ENCODE measurements at regions not wholly inside any gene's neighbourhood (a gene's known extent, or its start where the extent isn't known, plus 50 kb on each side); places are given as distances from the start of the nearest gene placed in this dataset.

DNA sequence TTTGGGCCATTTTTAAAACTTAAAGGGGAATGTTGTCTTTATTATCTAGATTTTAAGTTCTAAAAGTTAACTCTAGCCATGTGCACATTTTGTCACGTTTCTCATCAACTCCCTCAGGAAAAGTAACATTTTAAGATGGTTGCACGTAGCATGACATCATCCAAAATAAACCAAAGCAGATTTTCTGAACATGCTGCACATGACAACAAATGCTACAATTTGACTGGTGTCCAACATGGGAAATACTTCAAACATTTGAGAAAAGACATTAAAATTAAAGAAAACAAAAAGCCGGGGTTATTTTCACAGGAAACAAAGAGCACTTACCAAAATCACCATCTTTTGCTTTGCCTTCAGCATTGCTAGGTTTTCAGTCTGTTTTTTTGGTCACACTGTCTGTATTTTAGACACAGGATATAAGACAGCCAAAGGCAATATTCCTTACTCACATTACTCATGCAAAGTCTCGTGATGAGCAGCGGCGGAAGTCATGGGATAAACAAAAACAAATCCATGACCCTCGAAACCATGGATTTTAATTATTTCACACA lies 51.3 kb upstream of the RND3 start:
- no peak for DNase-seq (ENCODE audit: low spot score)
- Histone ChIP-seq H3K27me3 (no peaks in the 10 kb centered on the region), H3K9ac (no peak overlapping the region), H2AFZ (replicated peaks) (no peak overlapping the region), H3K36me3 (no peaks in the 10 kb centered on the region), H3K4me1 (no peaks in the 10 kb centered on the region), H3F3A (ENCODE audit: low read depth) (no peaks in the 10 kb centered on the region), H3K79me2 (ENCODE audit: low read depth) (no peaks in the 10 kb centered on the region), H3K4me2 (no peak overlapping the region), H3K9me3 (ENCODE audit: low read depth) (no peaks in the 10 kb centered on the region), H4K20me1 (ENCODE audit: low read depth) (no peaks in the 10 kb centered on the region), H3K27ac (no peak overlapping the region), H3K4me3 (no peak overlapping the region)
- Mint-ChIP-seq H3K9me3 (peaks cover 29% of the 10 kb centered on the region), H3K4me1 (no peaks in the 10 kb centered on the region), H3K27ac (no peak overlapping the region), H3K36me3 (no peaks in the 10 kb centered on the region), H3K4me3 (no peak overlapping the region), H3K27me3 (ENCODE audit: insufficient read depth, low read depth) (no peaks in the 10 kb centered on the region)
- TF ChIP-seq EZH2 (IDR thresholded peaks at IDR 0.05): no peak
- TF ChIP-seq EZH2phosphoT487 (IDR thresholded peaks at IDR 0.05): no peak
- TF ChIP-seq, protein P1, sequence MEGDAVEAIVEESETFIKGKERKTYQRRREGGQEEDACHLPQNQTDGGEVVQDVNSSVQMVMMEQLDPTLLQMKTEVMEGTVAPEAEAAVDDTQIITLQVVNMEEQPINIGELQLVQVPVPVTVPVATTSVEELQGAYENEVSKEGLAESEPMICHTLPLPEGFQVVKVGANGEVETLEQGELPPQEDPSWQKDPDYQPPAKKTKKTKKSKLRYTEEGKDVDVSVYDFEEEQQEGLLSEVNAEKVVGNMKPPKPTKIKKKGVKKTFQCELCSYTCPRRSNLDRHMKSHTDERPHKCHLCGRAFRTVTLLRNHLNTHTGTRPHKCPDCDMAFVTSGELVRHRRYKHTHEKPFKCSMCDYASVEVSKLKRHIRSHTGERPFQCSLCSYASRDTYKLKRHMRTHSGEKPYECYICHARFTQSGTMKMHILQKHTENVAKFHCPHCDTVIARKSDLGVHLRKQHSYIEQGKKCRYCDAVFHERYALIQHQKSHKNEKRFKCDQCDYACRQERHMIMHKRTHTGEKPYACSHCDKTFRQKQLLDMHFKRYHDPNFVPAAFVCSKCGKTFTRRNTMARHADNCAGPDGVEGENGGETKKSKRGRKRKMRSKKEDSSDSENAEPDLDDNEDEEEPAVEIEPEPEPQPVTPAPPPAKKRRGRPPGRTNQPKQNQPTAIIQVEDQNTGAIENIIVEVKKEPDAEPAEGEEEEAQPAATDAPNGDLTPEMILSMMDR (IDR thresholded peaks at IDR 0.05): no peak
